Fibroblast of villous mesenchyme (primary cell): ENCODE measurements at regions not wholly inside any gene's neighbourhood (a gene's known extent, or its start where the extent isn't known, plus 50 kb on each side); places are given as distances from the start of the nearest gene placed in this dataset.
"Not testable (repeated sequence)": the region's sequence is repeated elsewhere in the genome, so short reads cannot be mapped to it uniquely, and the experiment has no call there.

ENCODE experiments used
- DNase-seq: peaks from one replicate; pipeline ENCODE4 v3.0.0-alpha.2; 2010; ENCODE audit warnings: low read depth
- H3K4me3 ChIP-seq: 2 replicates; pipeline ENCODE4 v1.5.1; 2011; ENCODE audit warnings: low read depth, mild to moderate bottlenecking, low read length
- TF ChIP-seq, protein P1 (sequence below): IDR thresholded peaks from 2 replicates; pipeline ENCODE4 v1.5.1; 2012; ENCODE audit warnings: low read depth, mild to moderate bottlenecking, low read length; ENCODE audit not compliant: insufficient read depth

DNA sequence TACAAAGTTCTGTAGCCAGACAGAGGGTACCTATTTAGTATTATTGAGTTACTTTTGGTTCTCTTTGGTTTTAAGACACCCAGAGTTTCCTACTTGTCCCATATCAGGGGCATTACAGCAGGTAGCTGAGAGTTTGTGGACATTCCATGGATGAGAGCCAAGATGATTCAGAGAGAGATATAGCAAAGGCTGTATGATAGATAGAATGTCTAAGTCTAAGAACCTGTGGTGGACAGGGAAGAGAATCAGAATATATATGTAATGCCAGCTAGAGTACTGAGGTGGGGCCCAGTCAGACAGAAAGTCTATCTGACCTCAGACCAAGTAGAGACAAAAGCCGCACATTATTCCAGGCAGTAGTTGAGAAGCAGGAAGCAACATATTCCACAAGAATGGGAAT, 471.8 kb upstream of the CHD1 start:
- H3K4me3 ChIP-seq, DNase-seq: not testable (repeated sequence)

DNA sequence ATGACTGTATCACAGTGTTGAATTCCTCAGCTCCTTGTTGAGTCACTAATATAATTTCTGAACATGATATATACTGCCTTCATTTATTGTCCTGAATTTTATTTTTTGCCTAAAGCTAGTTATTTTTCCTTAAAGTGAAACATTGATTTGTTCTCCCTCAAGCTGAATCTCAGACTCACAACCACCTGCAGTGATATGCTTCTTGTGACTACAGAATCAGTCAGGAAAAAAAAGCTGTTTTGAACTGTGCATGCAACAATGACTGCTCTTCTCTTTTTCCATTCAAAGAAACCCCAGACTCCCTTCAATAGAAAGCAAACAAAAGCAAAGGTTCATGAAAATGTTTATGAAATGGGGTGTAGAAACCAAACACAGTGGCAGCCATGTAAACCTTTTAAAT, 470.2 kb upstream of the CHD1 start:
- TF ChIP-seq, protein P1, sequence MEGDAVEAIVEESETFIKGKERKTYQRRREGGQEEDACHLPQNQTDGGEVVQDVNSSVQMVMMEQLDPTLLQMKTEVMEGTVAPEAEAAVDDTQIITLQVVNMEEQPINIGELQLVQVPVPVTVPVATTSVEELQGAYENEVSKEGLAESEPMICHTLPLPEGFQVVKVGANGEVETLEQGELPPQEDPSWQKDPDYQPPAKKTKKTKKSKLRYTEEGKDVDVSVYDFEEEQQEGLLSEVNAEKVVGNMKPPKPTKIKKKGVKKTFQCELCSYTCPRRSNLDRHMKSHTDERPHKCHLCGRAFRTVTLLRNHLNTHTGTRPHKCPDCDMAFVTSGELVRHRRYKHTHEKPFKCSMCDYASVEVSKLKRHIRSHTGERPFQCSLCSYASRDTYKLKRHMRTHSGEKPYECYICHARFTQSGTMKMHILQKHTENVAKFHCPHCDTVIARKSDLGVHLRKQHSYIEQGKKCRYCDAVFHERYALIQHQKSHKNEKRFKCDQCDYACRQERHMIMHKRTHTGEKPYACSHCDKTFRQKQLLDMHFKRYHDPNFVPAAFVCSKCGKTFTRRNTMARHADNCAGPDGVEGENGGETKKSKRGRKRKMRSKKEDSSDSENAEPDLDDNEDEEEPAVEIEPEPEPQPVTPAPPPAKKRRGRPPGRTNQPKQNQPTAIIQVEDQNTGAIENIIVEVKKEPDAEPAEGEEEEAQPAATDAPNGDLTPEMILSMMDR = no peak
- DNase-seq = no peak
- no peak overlapping the region for H3K4me3 ChIP-seq

DNA sequence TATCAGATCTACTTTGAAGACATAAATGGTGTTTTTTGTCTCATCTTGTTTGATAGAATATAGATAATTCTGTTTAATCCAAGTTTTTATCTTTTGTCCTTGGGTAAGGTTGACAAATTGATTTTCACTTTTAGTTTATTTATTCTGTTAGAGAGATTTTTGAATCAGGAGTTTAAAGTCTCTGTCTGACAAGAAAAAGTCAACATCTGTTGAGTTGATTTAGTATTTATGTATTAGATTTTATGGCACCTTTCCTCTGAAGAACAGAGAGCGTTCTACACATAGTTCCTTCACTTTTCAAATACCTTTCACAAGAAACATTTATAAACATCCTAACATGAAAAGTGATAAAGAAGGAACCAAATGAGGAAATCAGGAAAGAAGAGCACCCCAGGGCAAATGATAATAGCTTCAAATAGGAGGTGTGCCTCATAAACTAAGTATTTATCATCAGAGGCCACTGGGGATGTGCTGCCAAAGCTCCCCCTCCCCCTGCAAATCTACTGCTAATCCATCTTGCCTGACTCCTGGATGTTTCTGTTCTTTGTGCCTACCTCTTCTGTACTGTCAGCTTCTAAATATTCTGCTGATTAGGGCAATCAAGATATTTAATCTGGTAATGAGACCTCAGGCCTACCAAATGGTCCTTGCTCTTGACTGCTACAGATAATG, 457.7 kb upstream of the CHD1 start:
- H3K4me3 ChIP-seq = no peak overlapping the region
- TF ChIP-seq, protein P1 = no peak
- no peak for DNase-seq

DNA sequence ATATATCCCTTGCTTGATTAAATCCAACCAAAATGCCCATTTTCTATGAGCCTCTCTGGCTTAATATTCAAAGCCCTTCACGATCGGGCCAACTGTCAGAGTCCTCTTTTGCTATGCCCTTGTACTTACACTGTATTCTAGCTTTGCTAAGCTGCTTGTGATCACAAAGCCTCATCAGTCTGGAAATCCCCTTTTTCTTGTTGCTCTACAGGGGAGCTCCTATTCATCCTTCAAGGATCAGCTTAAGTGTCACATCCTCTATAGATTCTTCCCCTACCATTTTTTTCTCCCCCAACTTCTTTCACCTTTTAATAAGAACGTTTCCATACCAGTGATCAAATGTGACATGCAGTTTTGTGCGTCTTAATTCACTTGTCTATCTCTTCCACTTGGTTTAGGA, 450.4 kb upstream of the CHD1 start:
- H3K4me3 ChIP-seq = no peak overlapping the region
- DNase-seq = no peak
- TF ChIP-seq, protein P1 = no peak

DNA sequence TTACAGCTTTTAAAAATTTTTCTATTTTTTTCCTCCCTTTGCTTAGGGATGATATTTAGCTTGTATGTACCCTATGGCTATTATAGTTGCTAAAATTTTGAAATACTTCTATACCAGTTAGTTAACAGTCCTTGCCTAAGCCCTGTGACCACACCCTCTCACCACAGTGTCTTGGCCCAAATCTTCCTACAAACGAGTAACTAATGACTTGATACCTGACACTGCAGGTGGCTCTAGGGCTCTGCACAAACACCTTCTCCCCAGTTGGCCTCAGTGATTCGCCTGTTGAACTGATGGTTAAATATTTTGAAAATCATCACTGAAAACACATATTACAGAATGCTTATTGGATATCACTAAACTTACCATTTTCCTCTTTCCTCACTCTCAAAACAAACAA, 449.6 kb upstream of the CHD1 start:
- TF ChIP-seq, protein P1 = no peak
- H3K4me3 ChIP-seq = no peak overlapping the region
- DNase-seq = no peak

DNA sequence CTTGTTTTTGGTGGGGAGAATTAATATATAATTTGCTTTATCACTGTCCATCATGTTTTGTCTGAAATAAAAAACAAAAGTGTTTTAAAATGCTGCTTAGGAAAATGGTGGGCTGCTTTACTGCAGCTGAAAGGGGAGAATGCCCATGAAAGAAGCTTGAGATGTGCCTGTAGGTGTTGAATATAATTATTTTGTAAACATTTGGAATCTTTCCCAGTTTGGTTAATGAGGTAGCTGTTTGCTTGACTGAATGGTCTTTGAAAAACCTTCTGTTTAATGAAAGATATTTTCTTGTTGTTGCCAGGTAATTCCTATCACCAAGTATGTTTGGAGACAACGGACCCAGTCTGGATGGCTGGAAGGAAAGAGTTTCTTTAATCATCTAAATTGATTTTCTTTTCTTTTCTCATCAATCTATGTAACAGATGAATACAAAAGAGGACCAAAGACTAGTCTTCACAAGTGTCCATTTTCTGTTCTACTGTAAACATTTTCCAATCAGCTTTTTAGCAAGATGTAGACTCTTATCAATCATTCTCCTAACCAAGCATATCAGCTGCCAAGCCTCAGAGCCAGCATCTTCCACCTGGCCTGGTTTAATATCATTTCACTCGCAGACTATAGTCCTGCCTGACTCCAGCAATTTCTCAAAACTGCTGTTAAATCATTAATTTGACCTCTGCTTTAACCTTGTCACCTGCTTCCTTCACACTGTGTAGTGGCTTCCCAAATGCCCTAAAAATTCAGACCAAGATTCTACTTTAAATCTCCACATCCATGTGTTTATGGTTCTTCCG, 441.2 kb upstream of the CHD1 start:
- TF ChIP-seq, protein P1 = no peak
- H3K4me3 ChIP-seq = no peak overlapping the region
- no peak for DNase-seq

DNA sequence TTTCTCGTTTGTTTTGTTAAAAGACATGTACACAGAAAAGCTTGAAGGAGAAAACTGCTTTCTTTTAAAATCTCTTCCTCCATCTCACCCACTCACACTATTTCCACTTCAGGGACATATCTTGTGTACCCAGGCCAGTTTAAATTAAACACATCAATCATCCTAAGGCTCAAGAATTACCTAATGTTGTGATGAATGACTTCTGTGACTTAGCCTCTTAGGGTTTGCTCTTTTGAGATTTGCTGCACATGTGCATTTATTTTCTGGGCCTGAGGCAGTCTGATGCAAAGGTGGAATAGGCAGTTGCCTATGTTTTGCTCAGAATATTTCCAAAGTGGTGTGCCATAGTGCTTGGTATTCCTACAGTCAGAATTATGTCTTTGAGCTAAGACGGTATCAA, 439.9 kb upstream of the CHD1 start:
- H3K4me3 ChIP-seq = no peak overlapping the region
- TF ChIP-seq, protein P1 = no peak
- no peak for DNase-seq
